Activated CD4-positive, alpha-beta memory T cell treated with anti-CD3 and anti-CD28 coated beads for 36 hours (primary cell): ENCODE measurements at regions not wholly inside any gene's neighbourhood (a gene's known extent, or its start where the extent isn't known, plus 50 kb on each side); places are given as distances from the start of the nearest gene placed in this dataset.
A peak's percentile ranks its signal among the peaks of the same experiment; 100 is the strongest.
"Not testable (repeated sequence)": the region's sequence is repeated elsewhere in the genome, so short reads cannot be mapped to it uniquely, and the experiment has no call there.

Experiments
- CTCF ChIA-PET: fragments of 350-600 bp; sonication (Branson Sonifier 250); formaldehyde crosslinking; loops from one replicate; lab custom pipeline; 2021; ENCODE audit warnings: antibody characterized with exemption, inconsistent platforms; lab: Charles Lee
- POLR2A ChIA-PET: fragments of 350-600 bp; sonication (Branson Sonifier 250); formaldehyde crosslinking; loops from one replicate; lab custom pipeline; 2021; ENCODE audit warnings: antibody characterized with exemption; lab: Charles Lee
- DNase-seq: peaks from one replicate; pipeline ENCODE4 v3.0.0-alpha.2; 2020
- H3K27ac Mint-ChIP-seq: one replicate; pipeline ENCODE4 v1.8.0; 2021; ENCODE audit warnings: mixed read lengths
- H3K27me3 Mint-ChIP-seq: one replicate; pipeline ENCODE4 v1.8.0; 2021; ENCODE audit warnings: mixed read lengths
- H3K36me3 Mint-ChIP-seq: one replicate; pipeline ENCODE4 v1.8.0; 2021; ENCODE audit warnings: mixed read lengths
- H3K4me1 Mint-ChIP-seq: one replicate; pipeline ENCODE4 v1.8.0; 2021; ENCODE audit warnings: low read depth, mixed read lengths
- H3K4me3 Mint-ChIP-seq: one replicate; pipeline ENCODE4 v1.8.0; 2021; ENCODE audit warnings: mild to moderate bottlenecking, mixed read lengths
- H3K9me3 Mint-ChIP-seq: one replicate; pipeline ENCODE4 v1.8.0; 2021; ENCODE audit warnings: mixed read lengths
- intact Hi-C: fragments of 100-400 bp; cut with micrococcal nuclease; formaldehyde crosslinking; loops from one replicate; pipeline ENCODE4 v1.15.1; 2023

- intact Hi-C loops: no loop called here
- H3K27me3 Mint-ChIP-seq: peaks cover 14% of the 10 kb centered on the region
- ChIA-PET POLR2A (no interaction called here), CTCF (no interaction called here)
- H3K27ac Mint-ChIP-seq: no peak overlapping the region
- H3K9me3 Mint-ChIP-seq: no peaks in the 10 kb centered on the region
- no peaks in the 10 kb centered on the region for H3K4me1 Mint-ChIP-seq
- no peaks in the 10 kb centered on the region for H3K36me3 Mint-ChIP-seq
- no peak overlapping the region for H3K4me3 Mint-ChIP-seq
- DNase-seq: no peak
Observed at GRCh38 chr20:36082315-36082915, 72.1 kb upstream of the EPB41L1 start.

DNA sequence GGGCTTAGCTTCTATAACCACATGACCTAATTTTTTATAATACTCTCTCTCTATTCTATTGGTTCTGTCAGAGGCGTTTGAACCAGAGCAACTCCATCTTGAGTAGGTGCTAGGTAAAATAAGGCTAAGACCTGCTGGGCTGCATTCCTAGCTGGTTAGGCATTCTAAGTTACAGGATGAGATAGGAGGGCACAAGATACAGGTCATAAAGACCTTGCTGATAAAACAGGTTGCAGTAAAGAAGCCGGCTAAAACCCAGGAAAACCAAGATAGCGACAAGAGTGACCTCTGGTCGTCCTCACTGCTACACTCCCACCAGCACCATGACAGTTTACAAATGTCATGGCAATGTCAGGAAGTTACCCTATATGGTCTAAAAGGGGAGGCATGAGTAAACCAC, 71.3 kb upstream of the EPB41L1 start:
- peaks cover 17% of the 10 kb centered on the region for H3K27me3 Mint-ChIP-seq
- H3K9me3 Mint-ChIP-seq, CTCF ChIA-PET, H3K36me3 Mint-ChIP-seq, POLR2A ChIA-PET, H3K4me3 Mint-ChIP-seq, DNase-seq, H3K4me1 Mint-ChIP-seq, intact Hi-C loops, H3K27ac Mint-ChIP-seq: not testable (repeated sequence)

- Mint-ChIP-seq H3K4me1 (no peaks in the 10 kb centered on the region), H3K4me3 (no peak overlapping the region), H3K27me3 (peaks cover 17% of the 10 kb centered on the region), H3K27ac (no peak overlapping the region), H3K36me3 (no peaks in the 10 kb centered on the region), H3K9me3 (no peaks in the 10 kb centered on the region)
- no peak for DNase-seq
- intact Hi-C loops: no loop called here
- ChIA-PET POLR2A (no interaction called here), CTCF (interaction anchor here (1.2 kb wide), 1 partner anchor 118 kb away, joined by 3 read pairs; no protein-coding TSS in a partner anchor)
Observed at GRCh38 chr20:36084356-36084755, 70.2 kb upstream of the EPB41L1 start.

- CTCF ChIA-PET: interaction anchor here (1.2 to 1.5 kb wide), 2 partner anchors 92 to 118 kb away, joined by 3 to 5 read pairs; no protein-coding TSS in a partner anchor
- intact Hi-C loops: no loop called here
- Mint-ChIP-seq H3K9me3 (no peaks in the 10 kb centered on the region), H3K4me1 (no peaks in the 10 kb centered on the region), H3K27me3 (peaks cover 14% of the 10 kb centered on the region), H3K27ac (no peak overlapping the region), H3K4me3 (no peak overlapping the region), H3K36me3 (no peaks in the 10 kb centered on the region)
- DNase-seq: no peak
- POLR2A ChIA-PET: no interaction called here
Observed at GRCh38 chr20:36084897-36085613, 69.5 kb upstream of the EPB41L1 start.

- H3K9me3 Mint-ChIP-seq: no peaks in the 10 kb centered on the region
- H3K36me3 Mint-ChIP-seq: no peaks in the 10 kb centered on the region
- H3K4me3 Mint-ChIP-seq: no peak overlapping the region
- no peaks in the 10 kb centered on the region for H3K4me1 Mint-ChIP-seq
- CTCF ChIA-PET: interaction anchor here (1.2 to 1.5 kb wide), 2 partner anchors 92 to 117 kb away, joined by 3 to 5 read pairs; no protein-coding TSS in a partner anchor
- intact Hi-C loops: no loop called here
- H3K27ac Mint-ChIP-seq: no peak overlapping the region
- peaks cover 19% of the 10 kb centered on the region for H3K27me3 Mint-ChIP-seq
- POLR2A ChIA-PET: interaction anchor here (0.7 kb wide), 1 partner anchor 23 kb away, joined by 5 read pairs; no protein-coding TSS in a partner anchor
- no peak for DNase-seq
Observed at GRCh38 chr20:36085686-36086267, 68.8 kb upstream of the EPB41L1 start.

DNA sequence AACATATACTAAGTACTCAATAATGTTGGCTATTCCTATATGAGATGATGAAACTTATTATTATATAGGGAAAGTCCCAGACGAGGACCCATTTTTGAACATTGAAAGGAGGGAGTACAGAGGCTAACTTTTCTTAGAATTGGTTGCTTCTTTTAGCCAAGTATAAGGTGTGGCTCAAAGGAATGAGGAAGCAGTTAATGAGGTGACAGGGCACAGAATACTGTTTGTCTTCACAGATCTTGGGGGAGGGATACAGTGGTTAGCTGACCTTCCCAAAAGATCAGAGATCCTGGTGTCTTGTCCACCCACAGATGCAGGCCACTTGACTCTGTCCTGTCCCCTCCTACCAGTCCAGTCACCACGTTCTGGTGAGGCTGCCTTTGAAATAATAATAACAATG, 67.8 kb upstream of the EPB41L1 start:
- Mint-ChIP-seq H3K27ac (no peak overlapping the region), H3K36me3 (no peaks in the 10 kb centered on the region), H3K27me3 (peaks cover 27% of the 10 kb centered on the region), H3K9me3 (no peaks in the 10 kb centered on the region), H3K4me3 (no peak overlapping the region), H3K4me1 (no peaks in the 10 kb centered on the region)
- DNase-seq: no peak
- intact Hi-C loops: no loop called here
- CTCF ChIA-PET: interaction anchor here (0.7 to 1.5 kb wide), 2 partner anchors 69 to 93 kb away, joined by 3 to 5 read pairs; no protein-coding TSS in a partner anchor
- POLR2A ChIA-PET: no interaction called here

- CTCF ChIA-PET: no interaction called here
- Mint-ChIP-seq H3K27me3 (peaks cover 33% of the 10 kb centered on the region), H3K36me3 (no peaks in the 10 kb centered on the region), H3K9me3 (no peaks in the 10 kb centered on the region), H3K27ac (no peak overlapping the region), H3K4me3 (no peak overlapping the region), H3K4me1 (peaks cover 11% of the 10 kb centered on the region)
- DNase-seq: no peak
- POLR2A ChIA-PET: no interaction called here
- intact Hi-C loops: no loop called here
Observed at GRCh38 chr20:36090223-36090622, 64.3 kb upstream of the EPB41L1 start.

- peak overlapping the region; percentile 41 for H3K4me3 Mint-ChIP-seq
- intact Hi-C loops: no loop called here
- ChIA-PET POLR2A (interaction anchor here (0.6 kb wide), 2 partner anchors 27 to 321 kb away, joined by 3 read pairs; no protein-coding TSS in a partner anchor), CTCF (interaction anchor here (1.0 to 1.3 kb wide), 3 partner anchors 97 to 100 kb away, joined by 3 to 7 read pairs (median 5); no protein-coding TSS in a partner anchor)
- peaks cover 32% of the 10 kb centered on the region for H3K27me3 Mint-ChIP-seq
- no peaks in the 10 kb centered on the region for H3K36me3 Mint-ChIP-seq
- H3K9me3 Mint-ChIP-seq: no peaks in the 10 kb centered on the region
- peaks cover 15% of the 10 kb centered on the region for H3K4me1 Mint-ChIP-seq
- DNase-seq: no peak
- no peak overlapping the region for H3K27ac Mint-ChIP-seq
Observed at GRCh38 chr20:36091561-36092397, 62.8 kb upstream of the EPB41L1 start.

DNA sequence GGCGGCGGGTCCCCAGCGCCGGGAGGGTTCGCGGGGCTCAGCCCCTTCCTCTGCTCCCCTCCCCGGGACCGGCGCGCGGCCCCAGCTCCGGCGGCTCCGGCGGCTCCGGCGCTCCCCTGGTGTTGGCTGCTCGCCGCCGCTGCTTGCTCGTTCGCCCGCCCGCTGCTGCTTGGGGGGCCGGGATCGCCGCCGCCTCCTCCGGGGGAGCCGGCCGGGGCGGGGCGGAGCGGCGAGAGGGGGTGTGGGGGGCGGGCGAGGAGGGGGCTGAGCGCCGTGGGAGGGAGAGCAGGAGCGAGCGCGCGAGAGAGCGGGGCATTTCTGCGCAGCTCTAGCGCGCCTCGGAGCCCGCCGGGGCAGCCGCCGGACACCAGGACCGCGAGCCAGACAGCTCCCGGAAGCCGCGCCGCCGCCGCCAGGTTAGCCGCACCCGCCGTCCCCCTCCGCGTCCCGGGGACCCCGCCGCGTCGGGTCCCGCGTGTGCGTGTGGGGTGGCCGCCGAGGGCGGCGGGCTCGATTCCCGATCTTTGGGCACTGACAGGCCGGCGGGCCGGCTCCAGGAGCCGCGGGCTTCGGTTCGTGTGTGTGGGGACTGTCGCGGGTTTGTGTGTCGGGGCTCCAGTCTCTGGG, 62.0 kb upstream of the EPB41L1 start:
- peak; percentile 15 for DNase-seq
- H3K27ac Mint-ChIP-seq: no peak overlapping the region
- ChIA-PET POLR2A (interaction anchor here (0.6 kb wide), 1 partner anchor 28 kb away, joined by 3 read pairs; no protein-coding TSS in a partner anchor), CTCF (interaction anchor here (1.0 to 1.3 kb wide), 3 partner anchors 98 to 101 kb away, joined by 3 to 7 read pairs (median 5); no protein-coding TSS in a partner anchor)
- H3K36me3 Mint-ChIP-seq: no peaks in the 10 kb centered on the region
- intact Hi-C loops: no loop called here
- peaks cover 32% of the 10 kb centered on the region for H3K27me3 Mint-ChIP-seq
- H3K4me3 Mint-ChIP-seq: peak overlapping the region; percentile 82
- no peaks in the 10 kb centered on the region for H3K9me3 Mint-ChIP-seq
- H3K4me1 Mint-ChIP-seq: peaks cover 15% of the 10 kb centered on the region

DNA sequence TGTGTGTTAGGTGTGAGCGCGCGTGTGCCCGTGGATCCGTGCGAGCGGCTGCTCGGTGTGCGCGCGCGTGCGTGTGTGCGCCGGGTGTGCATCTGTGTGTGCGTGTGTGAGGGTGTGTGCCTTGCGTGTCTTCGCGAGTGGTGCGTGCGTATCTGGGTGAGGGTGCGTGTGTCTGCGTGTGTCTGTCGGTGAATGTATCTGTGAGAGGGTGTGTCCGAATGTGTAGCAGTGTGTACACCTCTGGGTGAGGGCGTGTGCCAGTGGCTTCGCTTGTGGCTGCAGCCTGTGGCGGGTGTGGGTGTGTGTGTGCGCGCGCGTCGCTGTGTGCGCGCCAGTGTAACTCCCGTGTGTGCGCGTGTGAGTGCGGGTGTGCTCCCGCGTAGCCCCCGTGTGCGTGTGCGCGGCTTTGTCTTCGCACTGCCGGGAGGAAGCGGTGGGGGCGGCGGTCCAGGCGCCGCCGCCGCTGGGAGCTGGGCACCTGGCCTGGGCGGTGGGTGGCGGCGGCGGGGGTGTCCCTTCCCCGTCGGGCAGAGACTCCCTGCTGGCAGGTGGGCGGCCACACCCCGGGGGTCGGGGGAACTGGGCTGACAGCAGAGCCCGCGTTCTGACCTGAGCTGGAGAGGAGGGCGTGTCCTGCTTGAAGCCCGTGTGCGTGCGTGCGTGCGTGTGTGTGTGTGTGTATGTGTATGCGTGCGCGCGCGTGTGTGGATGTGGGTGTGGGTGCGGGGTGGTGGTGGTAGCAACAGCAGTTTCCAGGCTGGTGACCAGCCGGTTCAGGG, 61.3 kb upstream of the EPB41L1 start:
- DNase-seq: peak; percentile 49
- H3K27me3 Mint-ChIP-seq: peaks cover 28% of the 10 kb centered on the region
- POLR2A ChIA-PET: no interaction called here
- intact Hi-C loops: no loop called here
- no peaks in the 10 kb centered on the region for H3K36me3 Mint-ChIP-seq
- CTCF ChIA-PET: interaction anchor here (0.7 to 1.5 kb wide), 3 partner anchors 45 to 139 kb away, joined by 3 to 7 read pairs (median 3); partner anchors contain the start of gene SCAND1
- H3K27ac Mint-ChIP-seq: no peak overlapping the region
- peaks cover 15% of the 10 kb centered on the region for H3K4me1 Mint-ChIP-seq
- H3K9me3 Mint-ChIP-seq: no peaks in the 10 kb centered on the region
- peak overlapping the region; percentile 82 for H3K4me3 Mint-ChIP-seq
